T-helper 1 cell treated with Interleukin-12 subunit alpha and Interleukin-12 subunit beta and Interleukin-4 antibody, amounts not matched to agents 30 ng/mL and 1 ng/mL, for 36 hours (primary cell): ENCODE measurements at regions not wholly inside any gene's neighbourhood (a gene's known extent, or its start where the extent isn't known, plus 50 kb on each side); places are given as distances from the start of the nearest gene placed in this dataset.
"Not testable (repeated sequence)": the region's sequence is repeated elsewhere in the genome, so short reads cannot be mapped to it uniquely, and the experiment has no call there.

Source experiments
- intact Hi-C: fragments of 100-400 bp; cut with micrococcal nuclease; formaldehyde crosslinking; loops from one replicate; pipeline ENCODE4 v1.15.1; 2024

GRCh38 chr20:25852968-25853717, 156.5 kb upstream of the ZNF337 start:
- intact Hi-C loops: not testable (repeated sequence)

- intact Hi-C loops: not testable (repeated sequence)
Observed at GRCh38 chr20:25850133-25850532, 153.5 kb upstream of the ZNF337 start.

DNA sequence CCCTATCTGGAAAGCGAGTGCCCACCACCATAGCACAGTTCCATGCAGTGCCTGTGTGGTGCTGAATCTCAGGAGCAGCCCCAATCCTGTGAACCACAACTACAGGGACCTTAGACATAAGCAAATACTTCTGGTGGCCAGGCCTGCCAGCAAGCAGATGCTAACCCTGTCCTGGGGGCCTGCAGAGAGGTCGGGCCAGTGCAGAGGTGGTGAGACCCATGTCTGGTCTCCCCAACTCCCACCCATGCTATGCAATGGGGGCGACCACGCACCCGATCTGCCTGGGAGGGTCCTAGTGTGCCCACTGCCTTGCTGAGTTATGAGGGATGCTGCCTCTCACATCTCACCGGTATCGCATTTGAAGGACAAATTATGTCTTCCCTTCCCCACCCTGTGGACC, 151.6 kb upstream of the ZNF337 start:
- intact Hi-C loops: no loop called here

DNA sequence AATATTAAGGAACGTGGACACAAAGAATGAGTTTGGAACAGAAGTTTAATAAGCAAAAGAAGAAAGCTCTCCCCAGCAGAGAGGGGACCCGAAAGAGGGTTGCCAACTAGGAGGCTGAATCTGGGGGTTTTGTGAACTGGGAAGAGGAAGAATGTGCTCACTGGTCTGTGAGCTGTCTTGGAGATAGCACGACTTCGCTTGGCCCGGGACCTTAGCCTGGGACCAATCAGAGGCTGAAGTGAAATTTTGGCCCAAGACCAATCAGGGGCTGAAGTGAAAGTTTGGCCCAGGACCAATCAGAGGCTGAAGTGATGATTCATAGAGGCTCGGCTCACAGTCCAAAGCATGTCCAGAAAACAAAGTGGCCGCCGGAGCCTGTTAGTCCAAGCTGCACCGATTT, 148.0 kb upstream of the ZNF337 start:
- intact Hi-C loops: not testable (repeated sequence)

DNA sequence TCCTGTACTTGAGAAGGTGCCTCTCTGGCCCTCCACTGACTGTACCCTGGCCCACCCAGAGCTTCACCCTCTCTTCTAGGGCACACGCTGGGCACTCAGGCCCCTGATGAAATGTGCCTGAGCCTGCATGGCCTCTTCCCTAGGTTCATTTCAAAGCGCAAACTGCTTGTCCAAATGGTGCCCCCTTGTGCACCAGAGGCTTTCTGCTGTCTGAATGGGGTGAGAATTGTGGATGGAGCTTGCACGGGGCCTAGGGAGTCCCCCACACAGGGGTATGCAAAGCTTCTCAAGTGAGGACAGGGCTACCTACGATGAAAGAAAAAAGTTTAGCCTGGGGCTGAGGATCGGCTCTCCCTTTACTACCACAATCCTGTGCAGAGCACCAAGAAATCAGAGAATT, 116.9 kb upstream of the ZNF337 start:
- intact Hi-C loops: not testable (repeated sequence)

- intact Hi-C loops: not testable (repeated sequence)
Observed at GRCh38 chr20:25798174-25798993, 101.7 kb upstream of the ZNF337 start.

GRCh38 chr20:25797062-25797461, 100.4 kb upstream of the ZNF337 start:
- intact Hi-C loops: not testable (repeated sequence)

- intact Hi-C loops: not testable (repeated sequence)
Observed at GRCh38 chr20:25777241-25777640, 80.6 kb upstream of the ZNF337 start.

GRCh38 chr20:25774711-25775110, 78.1 kb upstream of the ZNF337 start:
- intact Hi-C loops: not testable (repeated sequence)

DNA sequence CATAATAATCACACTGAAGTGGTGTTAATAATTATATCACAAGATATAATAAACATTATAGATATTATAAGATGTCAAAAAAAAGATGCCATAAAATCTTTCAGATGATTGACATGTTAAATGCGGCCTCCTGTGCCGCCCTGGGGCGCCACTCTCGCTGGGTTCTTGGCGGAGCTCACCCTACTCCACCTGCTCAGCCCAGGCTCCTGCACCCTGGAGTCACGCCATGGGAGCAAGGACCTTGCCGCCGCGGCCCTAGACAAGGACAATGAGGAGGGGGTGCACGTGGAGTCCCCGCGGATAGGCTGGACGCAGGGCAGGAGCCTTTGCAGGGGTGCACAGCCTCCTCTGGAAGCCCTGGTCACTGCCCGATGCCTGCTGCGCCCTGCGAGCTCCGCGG, 77.5 kb upstream of the ZNF337 start:
- intact Hi-C loops: not testable (repeated sequence)

DNA sequence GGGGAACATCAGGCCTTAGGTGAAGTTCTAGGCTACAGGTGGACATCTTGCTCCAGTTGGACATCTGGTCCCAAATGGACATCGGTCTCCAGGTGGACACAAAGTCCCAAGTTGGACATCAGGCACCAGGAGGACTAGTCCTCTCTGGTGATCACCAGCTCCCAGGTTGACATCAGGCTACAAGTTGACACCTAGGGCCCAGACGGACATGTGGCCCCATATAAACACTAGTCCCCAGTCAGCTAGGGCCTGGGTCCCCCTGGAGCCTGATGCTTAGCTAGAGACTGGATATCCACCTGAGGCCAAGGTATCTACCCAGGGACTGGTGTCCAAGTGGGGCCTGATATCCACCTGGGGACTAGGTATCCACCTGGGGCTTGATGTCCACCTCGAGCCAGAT, 75.8 kb upstream of the ZNF337 start:
- intact Hi-C loops: not testable (repeated sequence)

- intact Hi-C loops: not testable (repeated sequence)
Observed at GRCh38 chr20:25771818-25772217, 75.2 kb upstream of the ZNF337 start.

DNA sequence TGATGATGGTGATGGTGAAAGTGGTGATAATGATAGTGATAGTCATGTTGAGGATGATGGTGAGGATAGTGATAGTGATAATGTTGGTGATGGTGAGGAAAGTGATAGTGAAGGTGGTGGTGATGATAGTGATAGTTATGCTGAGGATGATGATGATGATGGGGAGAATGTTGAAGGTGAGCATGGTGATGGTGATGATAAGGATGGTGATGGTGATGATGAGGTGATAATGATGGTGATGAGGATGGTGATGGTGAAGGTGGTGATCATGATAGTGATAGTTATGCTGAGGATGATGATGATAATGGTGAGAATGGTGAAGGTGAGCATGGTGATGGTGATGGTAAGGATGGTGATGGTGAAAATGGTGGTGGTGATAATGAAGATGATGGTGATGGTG, 64.9 kb upstream of the ZNF337 start:
- intact Hi-C loops: no loop called here

GRCh38 chr20:25761046-25761445, 64.4 kb upstream of the ZNF337 start:
- intact Hi-C loops: not testable (repeated sequence)

- intact Hi-C loops: loop anchor here (1.0 to 2.0 kb wide), 4 partner anchors 54 to 440 kb away; no protein-coding TSS in a partner anchor
Observed at GRCh38 chr20:25750765-25751696, 54.4 kb upstream of the ZNF337 start.

GRCh38 chr20:25750220-25750764, 53.6 kb upstream of the ZNF337 start:
- intact Hi-C loops: loop anchor here (2.0 kb wide), 1 partner anchor 439 kb away; no protein-coding TSS in a partner anchor

GRCh38 chr20:25749649-25750048, 53.0 kb upstream of the ZNF337 start:
- intact Hi-C loops: loop anchor here (1.0 to 2.0 kb wide), 2 partner anchors 9 to 439 kb away; no protein-coding TSS in a partner anchor
